ENCODE measurements at regions not wholly inside any gene's neighbourhood (a gene's known extent, or its start where the extent isn't known, plus 50 kb on each side); places are given as distances from the start of the nearest gene placed in this dataset.
"Not testable (repeated sequence)": the region's sequence is repeated elsewhere in the genome, so short reads cannot be mapped to it uniquely, and the experiment has no call there.

DNA sequence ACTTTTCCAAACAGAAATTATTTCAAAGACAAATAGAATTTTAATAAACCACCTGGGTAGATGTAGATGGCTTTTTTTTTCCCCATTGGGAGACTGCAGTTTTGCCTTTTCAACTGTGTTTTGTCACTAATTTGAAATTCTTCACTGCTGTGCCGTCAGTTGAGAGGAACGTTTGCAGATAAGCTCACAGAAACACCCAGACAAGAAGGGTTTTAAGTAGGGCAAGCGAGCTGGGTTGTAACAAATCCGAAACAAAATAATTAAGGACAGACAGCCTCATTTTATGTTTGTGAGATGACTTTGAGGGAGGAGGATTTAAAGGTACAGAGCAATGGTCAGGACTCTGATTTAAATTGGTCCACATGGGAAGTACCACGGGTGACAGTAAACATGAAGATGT, 155.1 kb upstream of the NTRK2 start:
- 83% methylated on average over 5 of the region's 5 CpGs for WGBS (ENCODE audit: insufficient coverage)
- Mint-ChIP-seq H3K4me3 (no peak overlapping the region), H3K9me3 (no peaks in the 10 kb centered on the region), H3K36me3 (no peaks in the 10 kb centered on the region), H3K27me3 (ENCODE audit: low read depth in 2 of 2) (peaks cover 13 to 15% of the 10 kb centered on the region in 2 donors), H3K4me1 (no peaks in the 10 kb centered on the region), H3K27ac (no peak overlapping the region)
- Histone ChIP-seq H3K9me3 (ENCODE audit: control insufficient read depth, insufficient read depth, low read length) (peaks cover 2% of the 10 kb centered on the region), H3K4me1 (ENCODE audit: control insufficient read depth, insufficient read depth, low read length) (no peaks in the 10 kb centered on the region), H3K36me3 (ENCODE audit: control insufficient read depth, insufficient read depth, low read length) (no peaks in the 10 kb centered on the region), H3K27me3 (ENCODE audit: control insufficient read depth, insufficient read depth, low read length) (no peaks in the 10 kb centered on the region), H3K4me3 (ENCODE audit: low read length) (no peak overlapping the region), H3K27ac (ENCODE audit: low read length) (no peak overlapping the region)
- intact Hi-C loops (cut with micrococcal nuclease), result no loop called here
- ATAC-seq (no peak), DNase-seq (no peak)
- TF ChIP-seq, protein P1, sequence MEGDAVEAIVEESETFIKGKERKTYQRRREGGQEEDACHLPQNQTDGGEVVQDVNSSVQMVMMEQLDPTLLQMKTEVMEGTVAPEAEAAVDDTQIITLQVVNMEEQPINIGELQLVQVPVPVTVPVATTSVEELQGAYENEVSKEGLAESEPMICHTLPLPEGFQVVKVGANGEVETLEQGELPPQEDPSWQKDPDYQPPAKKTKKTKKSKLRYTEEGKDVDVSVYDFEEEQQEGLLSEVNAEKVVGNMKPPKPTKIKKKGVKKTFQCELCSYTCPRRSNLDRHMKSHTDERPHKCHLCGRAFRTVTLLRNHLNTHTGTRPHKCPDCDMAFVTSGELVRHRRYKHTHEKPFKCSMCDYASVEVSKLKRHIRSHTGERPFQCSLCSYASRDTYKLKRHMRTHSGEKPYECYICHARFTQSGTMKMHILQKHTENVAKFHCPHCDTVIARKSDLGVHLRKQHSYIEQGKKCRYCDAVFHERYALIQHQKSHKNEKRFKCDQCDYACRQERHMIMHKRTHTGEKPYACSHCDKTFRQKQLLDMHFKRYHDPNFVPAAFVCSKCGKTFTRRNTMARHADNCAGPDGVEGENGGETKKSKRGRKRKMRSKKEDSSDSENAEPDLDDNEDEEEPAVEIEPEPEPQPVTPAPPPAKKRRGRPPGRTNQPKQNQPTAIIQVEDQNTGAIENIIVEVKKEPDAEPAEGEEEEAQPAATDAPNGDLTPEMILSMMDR (IDR thresholded peaks at IDR 0.05), result no peak

DNA sequence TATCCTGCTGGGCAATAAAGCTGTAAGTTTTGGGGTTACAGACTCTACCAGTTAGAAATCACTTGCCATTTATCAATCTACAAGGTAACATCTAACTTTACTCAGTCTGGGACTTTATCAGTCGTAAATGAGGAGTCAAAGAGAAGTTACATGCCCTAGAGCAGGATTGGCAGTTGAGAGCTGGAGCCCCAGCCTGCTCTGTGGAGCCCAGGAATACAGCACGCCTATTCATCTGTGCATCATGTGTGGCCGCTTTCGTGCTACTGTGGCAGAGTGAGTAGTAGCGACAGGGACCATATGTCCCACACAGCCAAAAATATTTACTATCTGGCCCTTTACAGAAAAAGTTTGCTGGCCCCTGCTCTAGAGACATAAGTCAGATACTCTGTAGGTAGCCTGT, 152.5 kb upstream of the NTRK2 start:
- Mint-ChIP-seq H3K36me3 (no peaks in the 10 kb centered on the region), H3K4me3 (no peak overlapping the region), H3K9me3 (no peaks in the 10 kb centered on the region), H3K27me3 (ENCODE audit: low read depth in 2 of 2) (peaks cover 8 to 10% of the 10 kb centered on the region in 2 donors), H3K4me1 (no peaks in the 10 kb centered on the region), H3K27ac (no peak overlapping the region)
- TF ChIP-seq, protein P1 (IDR thresholded peaks at IDR 0.05), result no peak
- no peaks in the 10 kb centered on the region for H3K27me3 ChIP-seq (ENCODE audit: control insufficient read depth, insufficient read depth, low read length)
- intact Hi-C loops (cut with micrococcal nuclease), result no loop called here
- DNase-seq (no peak), ATAC-seq (no peak)
- H3K36me3 ChIP-seq (ENCODE audit: control insufficient read depth, insufficient read depth, low read length), result no peaks in the 10 kb centered on the region
- no peaks in the 10 kb centered on the region for H3K4me1 ChIP-seq (ENCODE audit: control insufficient read depth, insufficient read depth, low read length)
- H3K4me3 ChIP-seq (ENCODE audit: low read length), result no peak overlapping the region
- no peak overlapping the region for H3K27ac ChIP-seq (ENCODE audit: low read length)
- 92% methylated on average over 5 of the region's 5 CpGs for WGBS (ENCODE audit: insufficient coverage)
- no peaks in the 10 kb centered on the region for H3K9me3 ChIP-seq (ENCODE audit: control insufficient read depth, insufficient read depth, low read length)

DNA sequence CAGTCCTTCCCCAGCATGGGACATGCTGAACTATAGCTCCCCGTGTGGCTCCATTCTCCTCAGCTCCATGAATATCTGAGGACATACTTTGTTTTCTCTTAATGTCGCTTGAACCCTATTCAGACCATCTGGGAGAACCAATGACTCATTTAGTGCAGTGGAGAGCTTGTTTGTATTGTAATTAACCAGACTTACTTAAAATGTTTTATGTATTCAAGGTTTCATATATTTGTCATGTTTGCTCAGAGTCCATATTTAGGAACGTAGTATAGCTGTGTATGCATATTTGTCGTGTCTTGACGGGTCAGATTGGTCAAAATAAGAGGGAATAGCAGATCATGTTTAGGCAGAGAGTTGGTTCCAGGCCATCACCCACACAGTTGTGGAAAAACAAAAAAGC, 150.1 kb upstream of the NTRK2 start:
- Histone ChIP-seq H3K9me3 (ENCODE audit: control insufficient read depth, insufficient read depth, low read length) (no peaks in the 10 kb centered on the region), H3K4me1 (ENCODE audit: control insufficient read depth, insufficient read depth, low read length) (no peaks in the 10 kb centered on the region), H3K36me3 (ENCODE audit: control insufficient read depth, insufficient read depth, low read length) (no peaks in the 10 kb centered on the region), H3K27ac (ENCODE audit: low read length) (no peak overlapping the region), H3K27me3 (ENCODE audit: control insufficient read depth, insufficient read depth, low read length) (no peaks in the 10 kb centered on the region), H3K4me3 (ENCODE audit: low read length) (no peak overlapping the region)
- Mint-ChIP-seq H3K9me3 (no peaks in the 10 kb centered on the region), H3K4me3 (no peak overlapping the region), H3K36me3 (no peaks in the 10 kb centered on the region), H3K27me3 (ENCODE audit: low read depth in 2 of 2) (peaks cover 0 to 3% of the 10 kb centered on the region in 2 donors), H3K27ac (no peak overlapping the region), H3K4me1 (no peaks in the 10 kb centered on the region)
- TF ChIP-seq, protein P1 (IDR thresholded peaks at IDR 0.05), result no peak
- WGBS (ENCODE audit: insufficient coverage), result 91% methylated on average over 5 of the region's 5 CpGs
- intact Hi-C loops (cut with micrococcal nuclease), result no loop called here
- DNase-seq, result no peak
- ATAC-seq, result no peak

DNA sequence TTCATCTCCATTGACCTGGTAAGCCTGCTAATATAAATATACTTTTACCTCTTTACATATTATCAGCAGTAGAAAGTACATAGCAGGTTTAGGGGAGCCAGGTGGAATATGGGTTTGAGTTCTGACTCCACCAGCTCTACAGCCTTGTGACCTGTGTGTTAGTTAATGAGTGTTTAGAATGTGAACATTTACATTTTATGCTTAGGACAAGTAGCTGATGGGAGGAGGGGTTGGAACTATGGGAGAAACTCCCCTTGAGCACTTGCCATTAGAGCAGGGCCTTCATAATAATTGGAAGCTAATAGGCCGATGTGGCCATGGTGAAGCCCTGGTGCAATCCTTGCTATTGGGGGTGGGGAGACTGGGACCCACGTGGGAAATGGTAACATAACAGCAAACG, 148.3 kb upstream of the NTRK2 start:
- no peaks in the 10 kb centered on the region for H3K9me3 ChIP-seq (ENCODE audit: control insufficient read depth, insufficient read depth, low read length)
- Mint-ChIP-seq H3K27ac (no peak overlapping the region), H3K4me1 (no peaks in the 10 kb centered on the region), H3K9me3 (no peaks in the 10 kb centered on the region), H3K4me3 (no peak overlapping the region), H3K36me3 (no peaks in the 10 kb centered on the region), H3K27me3 (ENCODE audit: low read depth in 2 of 2) (peaks cover 0 to 3% of the 10 kb centered on the region in 2 donors)
- DNase-seq (no peak), ATAC-seq (no peak)
- H3K4me1 ChIP-seq (ENCODE audit: control insufficient read depth, insufficient read depth, low read length), result no peaks in the 10 kb centered on the region
- TF ChIP-seq, protein P1 (IDR thresholded peaks at IDR 0.05), result no peak
- H3K27ac ChIP-seq (ENCODE audit: low read length), result no peak overlapping the region
- intact Hi-C loops (cut with micrococcal nuclease), result no loop called here
- no peaks in the 10 kb centered on the region for H3K36me3 ChIP-seq (ENCODE audit: control insufficient read depth, insufficient read depth, low read length)
- H3K27me3 ChIP-seq (ENCODE audit: control insufficient read depth, insufficient read depth, low read length), result no peaks in the 10 kb centered on the region
- H3K4me3 ChIP-seq (ENCODE audit: low read length), result no peak overlapping the region
- 42% methylated on average over 2 of the region's 3 CpGs for WGBS (ENCODE audit: insufficient coverage)

DNA sequence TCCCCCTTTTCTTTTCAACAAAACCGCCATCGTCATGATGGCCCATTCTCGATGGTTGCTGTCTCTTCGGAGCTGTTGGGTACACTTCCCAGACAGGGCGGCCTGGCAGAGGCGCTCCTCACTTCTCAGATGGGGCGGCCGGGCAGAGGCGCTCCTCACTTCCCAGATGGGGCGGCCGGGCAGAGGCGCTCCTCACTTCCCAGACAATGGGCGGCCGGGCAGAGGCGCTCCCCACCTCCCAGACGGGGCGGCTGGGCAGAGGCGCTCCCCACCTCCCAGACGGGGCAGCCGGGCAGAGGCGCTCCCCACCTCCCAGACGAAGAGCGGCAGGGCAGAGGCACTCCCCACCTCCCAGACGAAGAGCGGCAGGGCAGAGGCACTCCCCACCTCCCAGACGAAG, 143.3 kb upstream of the NTRK2 start:
- ATAC-seq; H3K4me1 Mint-ChIP-seq; H3K4me3 Mint-ChIP-seq; H3K27ac Mint-ChIP-seq; intact Hi-C loops (cut with micrococcal nuclease); H3K9me3 ChIP-seq (ENCODE audit: control insufficient read depth, insufficient read depth, low read length); H3K36me3 Mint-ChIP-seq; H3K4me3 ChIP-seq (ENCODE audit: low read length); H3K36me3 ChIP-seq (ENCODE audit: control insufficient read depth, insufficient read depth, low read length); H3K27me3 ChIP-seq (ENCODE audit: control insufficient read depth, insufficient read depth, low read length); DNase-seq; H3K27ac ChIP-seq (ENCODE audit: low read length); H3K27me3 Mint-ChIP-seq (ENCODE audit: low read depth in 2 of 2); H3K9me3 Mint-ChIP-seq; H3K4me1 ChIP-seq (ENCODE audit: control insufficient read depth, insufficient read depth, low read length): not testable (repeated sequence)
- 94% methylated on average over 24 of the region's 26 CpGs for WGBS (ENCODE audit: insufficient coverage)

All from natural killer cell (primary cell).